ENCODE measurements at regions not wholly inside any gene's neighbourhood (a gene's known extent, or its start where the extent isn't known, plus 50 kb on each side); places are given as distances from the start of the nearest gene placed in this dataset.
"Not testable (repeated sequence)": the region's sequence is repeated elsewhere in the genome, so short reads cannot be mapped to it uniquely, and the experiment has no call there.

GRCh38 chr2:116979916-116980764, 834.4 kb upstream of the DDX18 start:
- H3K9me3 ChIP-seq, result no peaks in the 10 kb centered on the region
- TF ChIP-seq CTCF (IDR thresholded peaks at IDR 0.05), result no peak
- H3K36me3 ChIP-seq, result no peaks in the 10 kb centered on the region
- H3K27me3 ChIP-seq (replicated peaks; ENCODE audit: insufficient read depth), result no peaks in the 10 kb centered on the region
- H3K4me3 ChIP-seq, result no peak overlapping the region
- ATAC-seq (ENCODE audit: insufficient number of reproducible peaks, low FRiP score, low read depth) (no peak), DNase-seq (ENCODE audit: low spot score) (no peak)
- no peaks in the 10 kb centered on the region for H3K4me1 ChIP-seq (ENCODE audit: control insufficient read depth in 1 of 2, low read depth in 2 of 2)
- H3K27ac ChIP-seq, result no peak overlapping the region

- Histone ChIP-seq H3K27me3 (replicated peaks; ENCODE audit: insufficient read depth) (no peaks in the 10 kb centered on the region), H3K27ac (no peak overlapping the region), H3K4me3 (no peak overlapping the region), H3K9me3 (no peaks in the 10 kb centered on the region), H3K36me3 (no peaks in the 10 kb centered on the region), H3K4me1 (ENCODE audit: control insufficient read depth in 1 of 2, low read depth in 2 of 2) (no peaks in the 10 kb centered on the region)
- no peak for TF ChIP-seq CTCF (IDR thresholded peaks at IDR 0.05)
- no peak for ATAC-seq (ENCODE audit: insufficient number of reproducible peaks, low FRiP score, low read depth)
- no peak for DNase-seq (ENCODE audit: low spot score)
These were observed 827.0 kb upstream of the DDX18 start for GRCh38 chr2:116987447-116987846.

- H3K9me3 ChIP-seq, result no peaks in the 10 kb centered on the region
- no peak for TF ChIP-seq CTCF (IDR thresholded peaks at IDR 0.05)
- H3K27ac ChIP-seq, result no peak overlapping the region
- no peaks in the 10 kb centered on the region for H3K36me3 ChIP-seq
- H3K27me3 ChIP-seq (replicated peaks; ENCODE audit: insufficient read depth), result no peaks in the 10 kb centered on the region
- H3K4me1 ChIP-seq (ENCODE audit: control insufficient read depth in 1 of 2, low read depth in 2 of 2), result no peaks in the 10 kb centered on the region
- no peak for DNase-seq (ENCODE audit: low spot score)
- ATAC-seq (ENCODE audit: insufficient number of reproducible peaks, low FRiP score, low read depth), result no peak
- H3K4me3 ChIP-seq, result no peak overlapping the region
These were observed 826.2 kb upstream of the DDX18 start for GRCh38 chr2:116988303-116988702.

GRCh38 chr2:117019357-117019756, 795.1 kb upstream of the DDX18 start:
- no peaks in the 10 kb centered on the region for H3K36me3 ChIP-seq
- no peak overlapping the region for H3K4me3 ChIP-seq
- H3K27ac ChIP-seq, result no peak overlapping the region
- no peaks in the 10 kb centered on the region for H3K9me3 ChIP-seq
- TF ChIP-seq CTCF (IDR thresholded peaks at IDR 0.05), result no peak
- no peaks in the 10 kb centered on the region for H3K27me3 ChIP-seq (replicated peaks; ENCODE audit: insufficient read depth)
- DNase-seq (ENCODE audit: low spot score), result no peak
- no peaks in the 10 kb centered on the region for H3K4me1 ChIP-seq (ENCODE audit: control insufficient read depth in 1 of 2, low read depth in 2 of 2)
- ATAC-seq (ENCODE audit: insufficient number of reproducible peaks, low FRiP score, low read depth), result no peak

- no peaks in the 10 kb centered on the region for H3K4me1 ChIP-seq (ENCODE audit: control insufficient read depth in 1 of 2, low read depth in 2 of 2)
- H3K27me3 ChIP-seq (replicated peaks; ENCODE audit: insufficient read depth), result no peaks in the 10 kb centered on the region
- ATAC-seq (ENCODE audit: insufficient number of reproducible peaks, low FRiP score, low read depth), result no peak
- TF ChIP-seq CTCF (IDR thresholded peaks at IDR 0.05), result no peak
- no peaks in the 10 kb centered on the region for H3K36me3 ChIP-seq
- no peaks in the 10 kb centered on the region for H3K9me3 ChIP-seq
- H3K27ac ChIP-seq, result no peak overlapping the region
- H3K4me3 ChIP-seq, result no peak overlapping the region
- DNase-seq (ENCODE audit: low spot score), result no peak
These were observed 786.8 kb upstream of the DDX18 start for GRCh38 chr2:117027646-117028045.

GRCh38 chr2:117028708-117029107, 785.8 kb upstream of the DDX18 start:
- H3K9me3 ChIP-seq; H3K4me1 ChIP-seq (ENCODE audit: control insufficient read depth in 1 of 2, low read depth in 2 of 2); H3K36me3 ChIP-seq; H3K4me3 ChIP-seq; H3K27ac ChIP-seq; ATAC-seq (ENCODE audit: insufficient number of reproducible peaks, low FRiP score, low read depth); DNase-seq (ENCODE audit: low spot score); H3K27me3 ChIP-seq (replicated peaks; ENCODE audit: insufficient read depth): not testable (repeated sequence)
